Activated CD4-positive, alpha-beta T cell treated with anti-CD3 and anti-CD28 coated beads for 4 hours (primary cell): ENCODE measurements at regions not wholly inside any gene's neighbourhood (a gene's known extent, or its start where the extent isn't known, plus 50 kb on each side); places are given as distances from the start of the nearest gene placed in this dataset.
"Not testable (repeated sequence)": the region's sequence is repeated elsewhere in the genome, so short reads cannot be mapped to it uniquely, and the experiment has no call there.

Experiments
- DNase-seq, 2 donors: peaks; one replicate each; pipeline ENCODE4 v3.0.0-alpha.2; 2020

- DNase-seq, result peak; percentile 25 to 33
Observed at GRCh38 chr1:149635290-149635899, 51.7 kb downstream of the PPIAL4C start.

- DNase-seq, result peak; percentile 84 to 87
Observed at GRCh38 chr1:149636286-149637122, 52.9 kb downstream of the PPIAL4C start.

- not testable (repeated sequence) for DNase-seq
Observed at GRCh38 chr1:149638481-149638880, 54.8 kb downstream of the PPIAL4C start.

GRCh38 chr1:149638901-149639658 lies 55.4 kb downstream of the PPIAL4C start:
- DNase-seq, result not testable (repeated sequence)

- DNase-seq, result not testable (repeated sequence)
Observed at GRCh38 chr1:149641179-149641578, 57.5 kb downstream of the PPIAL4C start.

GRCh38 chr1:149644818-149645217 lies 61.2 kb downstream of the PPIAL4C start:
- DNase-seq, result not testable (repeated sequence)

- not testable (repeated sequence) for DNase-seq
Observed at GRCh38 chr1:149646360-149647017, 62.8 kb downstream of the PPIAL4C start.

GRCh38 chr1:149647018-149647373 lies 63.3 kb downstream of the PPIAL4C start:
- peak in 1 of 2 donors; percentile 15 for DNase-seq

GRCh38 chr1:149657750-149658149 lies 74.1 kb downstream of the PPIAL4C start:
- DNase-seq, result not testable (repeated sequence)

- not testable (repeated sequence) for DNase-seq
Observed at GRCh38 chr1:149658175-149658574, 74.5 kb downstream of the PPIAL4C start.

GRCh38 chr1:149664624-149665023 lies 81.0 kb downstream of the PPIAL4C start:
- DNase-seq, result not testable (repeated sequence)

- not testable (repeated sequence) for DNase-seq
Observed at GRCh38 chr1:149665033-149665432, 81.4 kb downstream of the PPIAL4C start.

GRCh38 chr1:149665528-149665927 lies 81.9 kb downstream of the PPIAL4C start:
- DNase-seq, result not testable (repeated sequence)

- DNase-seq, result not testable (repeated sequence)
Observed at GRCh38 chr1:149673231-149673909, 89.7 kb downstream of the PPIAL4C start.

GRCh38 chr1:149674921-149675320 lies 91.3 kb downstream of the PPIAL4C start:
- DNase-seq, result not testable (repeated sequence)

- DNase-seq, result not testable (repeated sequence)
Observed at GRCh38 chr1:149677359-149677758, 93.7 kb downstream of the PPIAL4C start.

- not testable (repeated sequence) for DNase-seq
Observed at GRCh38 chr1:149686593-149687238, 95.8 kb upstream of the FCGR1A start.

GRCh38 chr1:149691399-149691798 lies 91.1 kb upstream of the FCGR1A start:
- not testable (repeated sequence) for DNase-seq

- peak in 1 of 2 donors; percentile 2 for DNase-seq
Observed at GRCh38 chr1:149692804-149693539, 89.5 kb upstream of the FCGR1A start.

- not testable (repeated sequence) for DNase-seq
Observed at GRCh38 chr1:149695066-149695465, 87.4 kb upstream of the FCGR1A start.

GRCh38 chr1:149700220-149700619 lies 82.3 kb upstream of the FCGR1A start:
- DNase-seq, result not testable (repeated sequence)
